NK-92 treated with Interleukin-12 subunit alpha and Interleukin-12 subunit beta, amount 100 ng/mL, for 24 hours (cell line): ENCODE measurements at regions not wholly inside any gene's neighbourhood (a gene's known extent, or its start where the extent isn't known, plus 50 kb on each side); places are given as distances from the start of the nearest gene placed in this dataset.

Experiments
- DNase-seq: peaks from one replicate; lab custom pipeline; 2025; lab: John Stamatoyannopoulos, UW

GRCh38 chr11:70501051-70501901 lies 102.9 kb downstream of the CTTN start:
- no peak for DNase-seq

GRCh38 chr11:70501933-70502540 lies 103.7 kb downstream of the CTTN start:
- DNase-seq: no peak

- DNase-seq: no peak
Measured at GRCh38 chr11:70502677-70503467, 104.5 kb downstream of the CTTN start.

- DNase-seq: no peak
Measured at GRCh38 chr11:70503468-70504221, 105.3 kb downstream of the CTTN start.

GRCh38 chr11:70504246-70505020 lies 106.1 kb downstream of the CTTN start:
- no peak for DNase-seq

- DNase-seq: no peak
Measured at GRCh38 chr11:70505331-70505731, 107.0 kb downstream of the CTTN start.

GRCh38 chr11:70505761-70506657 lies 107.7 kb downstream of the CTTN start:
- no peak for DNase-seq

GRCh38 chr11:70506658-70506970 lies 108.3 kb downstream of the CTTN start:
- DNase-seq: no peak

GRCh38 chr11:70506986-70507385 lies 108.7 kb downstream of the CTTN start:
- DNase-seq: no peak

GRCh38 chr11:70507466-70508230 lies 109.3 kb downstream of the CTTN start:
- DNase-seq: no peak

- DNase-seq: no peak
Measured at GRCh38 chr11:70508231-70508480, 109.8 kb downstream of the CTTN start.

- DNase-seq: no peak
Measured at GRCh38 chr11:70509476-70509875, 111.1 kb downstream of the CTTN start.

GRCh38 chr11:70510106-70510505 lies 111.8 kb downstream of the CTTN start:
- no peak for DNase-seq

- DNase-seq: no peak
Measured at GRCh38 chr11:70510571-70510970, 112.2 kb downstream of the CTTN start.

GRCh38 chr11:70511345-70511744 lies 113.0 kb downstream of the CTTN start:
- DNase-seq: no peak

- DNase-seq: no peak
Measured at GRCh38 chr11:70512716-70513115, 114.4 kb downstream of the CTTN start.

- DNase-seq: no peak
Measured at GRCh38 chr11:70517203-70517602, 118.9 kb downstream of the CTTN start.

- DNase-seq: no peak
Measured at GRCh38 chr11:70517988-70518907, 119.9 kb downstream of the CTTN start.

GRCh38 chr11:70519117-70519516 lies 120.8 kb downstream of the CTTN start:
- DNase-seq: no peak
